Stimulated activated CD4-positive, alpha-beta T cell treated with anti-CD3 and anti-CD28 coated beads, Interleukin-15, amount 100 ng/mL, for 1 hour (primary cell): ENCODE measurements at regions not wholly inside any gene's neighbourhood (a gene's known extent, or its start where the extent isn't known, plus 50 kb on each side); places are given as distances from the start of the nearest gene placed in this dataset.
"Not testable (repeated sequence)": the region's sequence is repeated elsewhere in the genome, so short reads cannot be mapped to it uniquely, and the experiment has no call there.

Experiments
- DNase-seq, 2 donors: peaks; one replicate each; pipeline ENCODE4 v3.0.0-alpha.2; 2020; ENCODE audit warnings: low read depth in 1 of 2, low spot score in 1 of 2

GRCh38 chr7:25698451-25699113 lies 453.4 kb upstream of the NFE2L3 start:
- no peak for DNase-seq

- DNase-seq = not testable (repeated sequence)
These were observed 451.9 kb upstream of the NFE2L3 start for GRCh38 chr7:25700141-25700540.

GRCh38 chr7:25704413-25704812 lies 447.6 kb upstream of the NFE2L3 start:
- DNase-seq = no peak

- no peak for DNase-seq
These were observed 445.2 kb upstream of the NFE2L3 start for GRCh38 chr7:25706764-25707163.

GRCh38 chr7:25707768-25708620 lies 444.0 kb upstream of the NFE2L3 start:
- DNase-seq = no peak

GRCh38 chr7:25710959-25711358 lies 441.0 kb upstream of the NFE2L3 start:
- DNase-seq = no peak

- DNase-seq = no peak
These were observed 440.1 kb upstream of the NFE2L3 start for GRCh38 chr7:25711940-25712339.

- no peak for DNase-seq
These were observed 439.5 kb upstream of the NFE2L3 start for GRCh38 chr7:25712500-25712899.

- no peak for DNase-seq
These were observed 438.0 kb upstream of the NFE2L3 start for GRCh38 chr7:25714013-25714412.

- no peak for DNase-seq
These were observed 435.6 kb upstream of the NFE2L3 start for GRCh38 chr7:25716421-25716820.

GRCh38 chr7:25718596-25718995 lies 433.4 kb upstream of the NFE2L3 start:
- DNase-seq = no peak

GRCh38 chr7:25719190-25719896 lies 432.7 kb upstream of the NFE2L3 start:
- no peak for DNase-seq

GRCh38 chr7:25720427-25720826 lies 431.6 kb upstream of the NFE2L3 start:
- no peak for DNase-seq

- DNase-seq = no peak
These were observed 429.1 kb upstream of the NFE2L3 start for GRCh38 chr7:25722856-25723255.

GRCh38 chr7:25725451-25725850 lies 426.5 kb upstream of the NFE2L3 start:
- DNase-seq = no peak

- no peak for DNase-seq
These were observed 425.7 kb upstream of the NFE2L3 start for GRCh38 chr7:25726170-25726780.

- no peak for DNase-seq
These were observed 425.2 kb upstream of the NFE2L3 start for GRCh38 chr7:25726781-25727311.

GRCh38 chr7:25727446-25727845 lies 424.6 kb upstream of the NFE2L3 start:
- no peak for DNase-seq

GRCh38 chr7:25727876-25728275 lies 424.1 kb upstream of the NFE2L3 start:
- DNase-seq = no peak

- no peak for DNase-seq
These were observed 420.7 kb upstream of the NFE2L3 start for GRCh38 chr7:25731068-25731845.
